D341Med (cell line): ENCODE measurements at regions not wholly inside any gene's neighbourhood (a gene's known extent, or its start where the extent isn't known, plus 50 kb on each side); places are given as distances from the start of the nearest gene placed in this dataset.

Experiments used
- DNase-seq: peaks from one replicate; pipeline ENCODE4 v3.0.0; 2012; ENCODE audit warnings: low spot score

GRCh38 chr14:65250162-65250495, 147.8 kb upstream of the MAX start:
- no peak for DNase-seq

GRCh38 chr14:65251213-65251612, 148.9 kb upstream of the MAX start:
- no peak for DNase-seq

- no peak for DNase-seq
These were observed 150.4 kb upstream of the MAX start for GRCh38 chr14:65252482-65253255.

GRCh38 chr14:65255029-65255545, 152.8 kb upstream of the MAX start:
- no peak for DNase-seq

GRCh38 chr14:65255583-65256461, 153.5 kb upstream of the MAX start:
- DNase-seq = no peak

GRCh38 chr14:65256714-65257113, 154.4 kb upstream of the MAX start:
- DNase-seq = no peak

- DNase-seq = no peak
These were observed 155.1 kb upstream of the FUT8 start for GRCh38 chr14:65257425-65257824.

- DNase-seq = no peak
These were observed 154.1 kb upstream of the FUT8 start for GRCh38 chr14:65258391-65258790.

- no peak for DNase-seq
These were observed 153.5 kb upstream of the FUT8 start for GRCh38 chr14:65259000-65259399.

GRCh38 chr14:65260786-65261185, 151.7 kb upstream of the FUT8 start:
- no peak for DNase-seq

GRCh38 chr14:65261425-65261920, 151.1 kb upstream of the FUT8 start:
- no peak for DNase-seq

GRCh38 chr14:65261946-65262345, 150.6 kb upstream of the FUT8 start:
- peak; percentile 51 for DNase-seq

- no peak for DNase-seq
These were observed 149.2 kb upstream of the FUT8 start for GRCh38 chr14:65263177-65263788.

- DNase-seq = no peak
These were observed 144.7 kb upstream of the FUT8 start for GRCh38 chr14:65267856-65268255.

- no peak for DNase-seq
These were observed 143.9 kb upstream of the FUT8 start for GRCh38 chr14:65268594-65268993.

- DNase-seq = no peak
These were observed 142.8 kb upstream of the FUT8 start for GRCh38 chr14:65269732-65270131.

GRCh38 chr14:65277027-65277426, 135.5 kb upstream of the FUT8 start:
- DNase-seq = no peak

- no peak for DNase-seq
These were observed 134.8 kb upstream of the FUT8 start for GRCh38 chr14:65277580-65278270.

- DNase-seq = no peak
These were observed 133.9 kb upstream of the FUT8 start for GRCh38 chr14:65278589-65278988.

- no peak for DNase-seq
These were observed 133.0 kb upstream of the FUT8 start for GRCh38 chr14:65279510-65279909.

- DNase-seq = no peak
These were observed 132.6 kb upstream of the FUT8 start for GRCh38 chr14:65279958-65280357.

- no peak for DNase-seq
These were observed 131.9 kb upstream of the FUT8 start for GRCh38 chr14:65280653-65281052.
